Skin of body (tissue), 1 donor: ENCODE measurements at regions not wholly inside any gene's neighbourhood (a gene's known extent, or its start where the extent isn't known, plus 50 kb on each side); places are given as distances from the start of the nearest gene placed in this dataset.

Experiments
- DNase-seq: peaks from one replicate; lab custom pipeline; 2025; lab: John Stamatoyannopoulos, UW

DNA sequence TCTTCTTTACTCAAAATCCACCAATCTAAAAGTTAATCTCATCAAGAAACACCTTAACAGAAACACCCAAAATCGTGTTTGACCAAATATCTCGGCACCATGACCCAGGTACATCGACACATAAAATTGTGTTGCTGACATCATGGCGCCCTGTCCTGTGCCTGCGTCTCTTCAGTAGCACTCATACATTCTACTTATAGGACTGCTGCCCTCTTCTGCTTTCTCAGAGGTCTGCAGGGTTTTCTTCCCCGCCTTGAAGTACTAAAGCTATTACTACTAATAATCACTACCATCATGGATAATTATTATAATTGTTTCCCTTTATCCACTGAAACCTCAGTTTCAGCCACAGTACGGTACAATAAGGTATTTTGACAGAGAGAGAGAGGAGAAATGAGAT, 1403.1 kb upstream of the TENM3 start:
- no peak for DNase-seq

DNA sequence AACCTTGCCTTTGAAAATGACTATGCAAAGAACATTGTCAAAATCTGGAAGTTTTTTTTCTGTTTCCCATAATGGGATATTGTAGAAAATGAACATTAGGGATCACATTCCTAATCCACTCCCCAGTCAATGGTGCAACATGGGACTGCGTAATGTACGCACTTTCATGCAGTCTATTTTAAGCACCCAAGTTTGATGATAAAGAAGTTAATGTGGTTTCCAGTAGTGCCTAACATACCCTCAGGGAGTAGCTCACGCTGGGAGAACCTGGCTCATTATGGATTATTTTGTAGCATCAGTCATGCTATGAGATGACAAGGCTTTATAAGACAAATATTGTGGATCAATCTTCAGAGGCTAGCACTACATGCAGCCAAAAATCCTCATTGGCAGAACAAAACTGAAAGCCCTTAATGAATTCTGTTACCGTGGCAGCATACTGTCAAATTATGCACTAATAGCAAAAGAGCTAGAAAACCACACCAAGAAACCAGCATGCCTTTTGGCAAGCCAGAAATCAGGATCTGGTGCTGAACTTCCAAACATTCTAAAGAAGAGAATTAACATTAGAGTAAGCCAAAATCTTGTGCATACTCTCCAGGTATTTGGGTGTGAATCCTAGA, 1392.8 kb upstream of the TENM3 start:
- no peak for DNase-seq

DNA sequence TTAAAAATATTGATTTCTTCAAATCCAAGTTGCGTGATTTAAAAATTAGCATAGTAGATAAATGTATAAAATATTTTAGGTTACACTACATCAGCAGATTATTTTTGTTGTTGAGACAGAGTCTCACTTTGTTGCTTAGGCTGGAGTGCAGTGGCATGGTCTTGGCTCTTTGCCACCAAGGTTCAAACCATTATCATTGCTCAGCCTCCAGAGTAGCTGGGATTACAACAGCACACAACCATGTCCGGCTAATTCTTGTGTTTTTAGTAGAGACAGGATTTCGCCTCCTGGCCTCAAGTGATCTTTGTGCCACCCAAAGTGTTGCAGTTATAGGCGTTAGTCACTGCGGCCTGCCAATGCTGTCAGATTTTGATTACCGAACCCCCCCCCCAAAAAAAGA, 1390.5 kb upstream of the TENM3 start:
- no peak for DNase-seq

DNA sequence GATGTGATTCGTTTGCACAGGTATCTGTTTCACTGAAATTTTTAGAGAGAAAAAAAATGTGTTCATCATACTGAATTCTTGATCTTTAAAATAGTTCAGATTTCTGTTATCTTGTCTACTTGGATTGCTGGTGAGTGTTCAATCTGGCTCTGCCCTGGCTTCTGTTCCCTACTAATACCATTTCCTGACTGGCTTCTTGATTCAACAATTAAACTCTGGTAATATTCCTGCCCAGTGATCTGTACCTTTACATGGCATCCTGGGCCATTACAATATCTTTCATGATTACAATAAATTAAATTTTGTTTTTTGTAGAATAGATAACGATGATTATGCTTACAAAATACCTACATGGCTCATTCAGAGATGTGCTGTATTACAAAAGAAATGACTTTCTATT, 1388.0 kb upstream of the TENM3 start:
- no peak for DNase-seq

DNA sequence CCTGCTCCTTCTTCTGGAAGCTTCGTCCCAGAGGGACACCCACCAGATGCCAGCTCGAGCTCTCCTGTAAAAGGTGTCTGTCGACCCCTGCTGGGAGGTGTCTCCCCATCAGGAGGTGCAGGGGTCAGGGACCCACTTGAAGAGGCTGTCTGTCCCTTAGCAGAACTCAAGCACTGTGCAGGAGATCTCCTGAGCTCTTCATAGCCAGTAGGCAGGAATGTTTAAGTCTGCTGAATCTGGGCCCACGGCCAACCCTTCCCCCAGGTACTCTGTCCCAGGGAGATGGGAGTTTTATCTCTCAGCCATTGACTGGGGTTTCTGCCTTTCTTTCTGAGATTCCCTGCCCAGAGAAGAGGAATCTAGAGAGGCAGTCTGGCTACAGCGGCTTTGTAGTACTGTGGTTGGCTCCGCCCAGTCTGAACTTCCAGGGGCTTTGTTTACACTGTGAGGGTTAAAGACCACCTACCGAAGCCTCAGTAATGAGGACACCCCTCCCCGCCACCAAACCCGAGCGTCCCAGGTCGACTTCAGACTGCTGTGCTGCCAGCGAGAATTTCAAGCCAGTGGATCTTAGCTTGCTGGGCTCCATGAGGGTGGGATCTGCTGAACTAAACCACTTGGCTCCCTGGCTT, 1383.0 kb upstream of the TENM3 start:
- DNase-seq, result no peak

DNA sequence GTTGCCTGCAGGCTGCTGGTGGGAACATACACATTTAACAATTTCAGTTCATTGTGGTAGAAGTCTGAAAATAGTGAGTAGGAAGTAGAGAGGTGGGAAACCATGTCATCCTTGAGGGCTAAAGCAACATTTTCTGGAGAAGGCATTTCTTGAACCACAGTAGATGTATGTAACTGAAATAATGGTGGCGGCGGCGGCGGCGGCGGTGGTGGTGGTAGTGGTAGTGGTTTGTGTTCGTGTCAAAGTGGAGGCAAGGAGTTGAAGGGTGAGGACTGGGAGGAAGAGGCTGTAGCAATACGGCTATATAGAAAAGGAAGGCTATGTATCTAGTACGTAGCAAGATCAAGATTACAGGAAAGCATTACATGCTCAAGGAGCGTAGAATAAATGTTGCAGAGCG, 1381.6 kb upstream of the TENM3 start:
- no peak for DNase-seq

DNA sequence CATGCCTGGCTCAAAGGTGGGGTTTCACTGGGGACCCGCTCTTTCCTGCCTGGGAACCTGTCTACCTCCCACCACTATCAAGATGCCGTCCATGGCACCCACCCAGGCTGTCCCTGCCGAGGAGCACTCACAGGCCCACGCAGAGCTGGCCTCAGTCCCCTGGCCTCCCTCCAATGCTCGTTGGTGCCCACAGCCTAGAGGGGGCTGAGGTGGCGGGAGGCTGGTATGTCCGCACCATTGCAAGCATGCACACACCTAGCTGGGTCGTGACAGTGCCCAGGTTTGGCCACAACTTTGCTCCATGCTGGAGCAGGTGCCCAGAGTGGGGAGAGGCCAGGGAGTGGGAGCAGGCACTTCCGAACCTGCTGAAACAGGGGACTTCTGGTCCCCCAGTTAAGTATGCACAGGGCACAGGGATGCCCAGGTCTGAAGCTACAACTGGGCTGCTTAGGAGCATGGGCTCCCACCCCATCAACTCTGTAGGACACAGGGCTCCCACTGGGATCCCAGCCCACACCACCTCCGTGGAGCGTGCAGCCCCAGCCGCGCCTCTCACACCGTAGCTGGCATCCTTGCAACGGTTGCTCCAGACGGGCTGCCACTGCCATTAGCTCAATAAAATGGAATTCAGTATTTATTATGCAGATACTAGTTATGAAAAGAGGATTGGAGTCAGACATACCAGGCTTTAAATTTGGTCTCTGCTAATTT, 1376.1 kb upstream of the TENM3 start:
- no peak for DNase-seq

DNA sequence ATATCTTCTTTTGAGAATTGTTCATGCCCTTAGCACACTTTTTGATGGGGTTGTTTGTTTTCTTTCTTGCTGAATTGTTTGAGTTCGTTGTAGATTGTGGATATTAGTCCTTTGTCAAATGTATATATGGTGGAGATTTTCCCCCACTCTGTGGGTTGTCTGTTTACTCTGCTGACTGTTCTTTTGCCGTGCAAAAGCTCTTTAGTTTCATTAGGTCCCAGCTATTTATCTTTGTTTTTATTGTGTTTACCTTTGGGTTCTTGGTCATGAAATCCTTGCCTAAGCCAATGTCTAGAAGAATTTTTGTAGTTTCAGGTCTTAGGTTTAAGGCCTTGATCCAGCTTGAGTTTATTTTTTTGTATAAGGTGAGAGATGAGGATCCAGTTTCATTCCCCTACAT, 1372.6 kb upstream of the TENM3 start:
- no peak for DNase-seq

DNA sequence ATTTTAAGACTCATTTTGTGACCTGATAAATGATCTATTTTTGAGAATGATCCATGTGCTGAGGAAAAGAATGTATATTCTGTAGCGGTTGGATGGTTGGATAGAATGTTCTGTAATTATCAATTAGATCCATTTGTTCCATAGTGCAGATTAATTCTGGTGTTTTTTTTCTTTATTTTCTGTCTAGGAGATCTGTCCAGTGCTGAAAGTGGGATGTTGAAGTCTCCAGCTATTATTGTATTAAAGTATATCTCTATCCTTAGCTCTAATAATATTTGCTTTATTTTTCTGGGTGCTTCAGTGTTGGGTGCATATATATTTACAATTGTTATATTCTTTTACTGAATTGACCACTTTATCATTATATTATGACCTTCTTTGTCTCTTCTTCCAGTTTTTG, 1344.9 kb upstream of the TENM3 start:
- DNase-seq, result no peak

DNA sequence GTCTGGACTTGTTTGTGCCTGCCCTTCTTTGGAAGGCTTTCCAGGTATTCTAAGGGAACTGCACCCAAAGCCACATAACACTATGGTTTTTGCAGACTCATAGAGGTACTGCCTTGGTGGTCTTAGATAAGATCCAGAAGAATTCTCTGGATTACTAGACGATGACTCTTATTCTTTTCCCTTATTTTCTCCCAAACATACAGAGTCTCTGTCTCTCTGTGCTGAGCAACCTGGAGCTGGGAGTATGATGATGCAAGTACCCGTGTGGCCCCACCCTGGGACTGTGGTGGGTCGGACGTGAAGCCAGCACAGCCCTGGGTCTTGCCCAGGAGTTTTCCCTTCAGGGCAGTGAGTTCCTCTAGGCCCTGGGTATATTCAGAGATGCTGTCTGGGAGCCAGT, 1342.4 kb upstream of the TENM3 start:
- no peak for DNase-seq

DNA sequence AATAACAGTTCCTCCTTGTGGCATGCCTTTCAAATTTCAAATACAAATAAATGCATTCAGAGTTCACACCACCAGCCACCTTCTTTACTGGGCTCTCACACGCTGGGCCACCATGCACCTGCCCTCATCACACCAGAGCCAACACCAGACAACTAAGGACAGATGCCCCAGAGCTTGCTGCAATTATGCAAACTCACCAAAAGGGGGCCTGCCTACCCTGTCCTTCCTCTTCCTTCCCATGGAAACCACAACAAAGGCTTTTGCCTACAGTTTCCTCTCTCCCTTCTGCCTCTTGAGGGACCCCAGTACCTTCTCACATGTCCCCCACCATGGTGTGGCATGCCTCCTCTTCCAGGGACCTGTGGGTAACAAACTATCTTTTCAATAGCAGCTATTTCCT, 1333.9 kb upstream of the TENM3 start:
- no peak for DNase-seq

DNA sequence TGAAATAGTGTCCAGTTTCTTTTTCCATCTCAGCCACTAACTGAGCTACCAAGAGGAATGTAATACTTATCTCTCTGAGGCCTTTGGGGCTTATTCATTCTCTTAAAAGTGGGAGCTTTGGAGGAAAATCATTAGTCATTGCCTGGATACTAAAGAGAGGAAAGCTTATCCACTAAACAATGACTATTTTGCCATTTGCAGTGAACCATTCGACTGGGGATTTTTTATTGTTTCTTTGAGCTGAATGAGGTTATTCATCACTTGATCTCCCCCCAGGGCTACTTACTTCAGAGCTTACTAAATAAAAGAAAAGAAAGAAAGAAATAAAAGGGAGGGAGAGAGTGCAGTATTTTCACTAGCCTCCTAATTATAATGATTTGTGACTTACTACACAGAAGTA, 1329.5 kb upstream of the TENM3 start:
- no peak for DNase-seq

DNA sequence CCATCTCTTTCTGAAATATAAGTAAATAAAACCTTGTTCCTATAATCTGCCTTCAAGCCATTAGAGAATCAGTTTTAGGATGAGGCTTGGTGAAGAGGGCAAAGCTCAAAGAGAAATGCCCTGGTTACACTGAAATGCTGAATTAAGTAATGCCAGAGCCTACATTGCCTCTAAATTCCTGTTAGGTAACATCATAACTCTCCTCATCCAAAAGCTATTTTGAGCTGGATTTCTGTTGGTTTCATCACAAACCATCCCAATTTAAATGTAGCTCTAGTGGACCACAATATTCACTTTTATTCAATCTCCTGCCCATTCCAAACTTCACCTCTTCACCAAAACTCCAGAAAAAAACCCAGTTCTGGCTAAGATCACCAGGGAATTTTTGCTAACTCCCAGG, 1319.7 kb upstream of the TENM3 start:
- DNase-seq, result no peak

DNA sequence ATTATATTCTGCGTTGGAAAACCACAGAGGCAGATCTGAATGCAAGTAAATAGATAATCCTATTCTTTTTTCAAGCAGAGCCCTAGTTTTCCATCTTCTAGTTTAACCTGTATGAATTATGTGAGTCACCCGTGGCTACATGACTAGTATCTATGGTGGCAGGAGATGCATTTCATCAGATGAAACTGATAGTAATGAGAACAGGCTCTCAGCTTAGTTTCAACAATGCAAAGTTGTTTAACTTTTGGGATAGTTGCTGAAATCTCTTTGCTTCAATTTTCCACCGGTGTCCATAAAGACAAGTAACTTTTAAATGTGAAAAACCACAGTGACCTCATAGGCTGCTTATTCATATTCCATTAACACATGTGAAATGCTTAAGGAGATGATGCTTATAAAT, 1317.4 kb upstream of the TENM3 start:
- DNase-seq, result no peak

DNA sequence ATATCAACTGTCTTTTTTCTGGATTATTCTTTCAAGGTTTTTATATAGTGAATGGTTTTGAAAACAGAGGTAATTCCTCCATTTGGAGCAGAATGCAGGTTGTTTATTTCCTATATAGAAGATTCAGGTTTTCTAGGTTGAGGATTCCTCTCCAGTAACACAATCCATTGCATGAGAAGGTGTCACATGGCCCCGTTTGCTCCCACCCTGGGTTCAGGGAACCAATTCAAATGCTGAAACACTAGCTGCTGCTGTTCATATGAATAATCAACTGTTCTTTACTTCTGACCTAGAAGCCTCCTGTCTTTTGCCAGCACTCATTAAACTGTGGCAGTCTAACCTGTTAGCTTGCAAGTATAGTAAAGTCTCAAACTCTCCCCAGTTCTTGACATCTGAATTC, 1316.9 kb upstream of the TENM3 start:
- no peak for DNase-seq

DNA sequence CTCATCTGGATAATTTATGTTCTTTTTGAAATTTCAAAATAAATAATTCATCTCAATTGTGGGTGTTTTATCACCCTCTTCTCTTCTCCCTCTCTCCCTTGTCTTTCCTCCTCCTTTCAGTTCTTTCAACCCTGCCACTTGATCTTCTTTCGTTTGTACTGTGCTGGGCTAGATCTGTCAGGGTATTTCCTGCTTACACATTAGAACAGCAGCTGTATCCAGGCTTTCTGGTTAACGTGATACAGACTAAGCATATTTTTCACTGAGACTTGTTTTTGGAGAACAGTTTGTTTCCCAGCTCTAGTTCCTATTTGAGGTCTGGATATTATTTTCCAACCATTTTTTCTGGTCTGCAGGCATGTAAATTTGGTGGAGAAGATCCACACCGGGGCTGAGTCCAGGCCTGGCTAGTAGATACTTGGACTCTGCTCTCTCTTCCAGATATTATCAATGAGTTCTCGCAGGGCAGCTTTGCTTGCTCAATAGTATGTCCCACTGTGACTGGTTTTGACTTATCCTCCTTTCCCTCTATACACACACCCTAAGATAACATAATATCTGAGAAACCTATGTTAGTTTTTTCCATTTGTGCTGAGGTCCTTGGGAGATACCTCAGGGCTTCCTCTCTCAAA, 1310.7 kb upstream of the TENM3 start:
- no peak for DNase-seq

DNA sequence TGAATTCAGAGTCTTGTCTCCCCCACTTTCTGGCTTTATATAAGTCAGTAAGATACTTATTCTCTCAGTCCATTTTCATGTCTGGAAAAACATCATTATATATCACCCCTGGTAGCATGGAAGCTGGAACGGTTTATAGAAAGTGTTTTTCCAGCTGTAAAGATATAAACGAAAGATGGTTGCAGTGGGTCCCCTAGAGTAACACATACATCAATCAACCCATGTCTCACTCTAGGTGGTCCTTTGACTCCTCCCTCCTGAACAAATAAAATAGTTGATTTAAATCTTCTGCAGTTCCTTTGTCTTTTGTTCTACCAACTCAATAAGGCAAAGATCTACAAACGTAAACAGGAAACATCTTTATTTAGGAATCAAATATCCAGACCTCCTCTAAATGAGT, 1306.1 kb upstream of the TENM3 start:
- no peak for DNase-seq

DNA sequence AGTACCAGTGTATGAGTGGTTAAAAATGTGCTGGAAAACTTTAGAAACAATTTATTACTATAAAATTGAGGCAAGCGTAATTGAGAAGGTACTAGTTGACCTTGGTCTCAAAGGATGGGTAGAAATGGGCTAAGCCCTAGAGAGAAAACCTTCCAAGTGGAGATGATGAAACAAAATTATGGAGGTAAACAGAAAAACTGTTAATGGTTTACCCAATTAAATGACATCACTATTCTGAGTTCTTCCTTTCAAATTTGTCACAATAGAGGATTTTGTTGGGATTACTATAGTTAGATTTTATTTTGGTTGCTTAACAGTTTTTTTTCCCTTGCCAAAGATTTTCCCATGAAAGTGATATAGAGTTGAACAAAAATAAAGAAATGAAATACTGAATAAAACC, 1302.5 kb upstream of the TENM3 start:
- no peak for DNase-seq

DNA sequence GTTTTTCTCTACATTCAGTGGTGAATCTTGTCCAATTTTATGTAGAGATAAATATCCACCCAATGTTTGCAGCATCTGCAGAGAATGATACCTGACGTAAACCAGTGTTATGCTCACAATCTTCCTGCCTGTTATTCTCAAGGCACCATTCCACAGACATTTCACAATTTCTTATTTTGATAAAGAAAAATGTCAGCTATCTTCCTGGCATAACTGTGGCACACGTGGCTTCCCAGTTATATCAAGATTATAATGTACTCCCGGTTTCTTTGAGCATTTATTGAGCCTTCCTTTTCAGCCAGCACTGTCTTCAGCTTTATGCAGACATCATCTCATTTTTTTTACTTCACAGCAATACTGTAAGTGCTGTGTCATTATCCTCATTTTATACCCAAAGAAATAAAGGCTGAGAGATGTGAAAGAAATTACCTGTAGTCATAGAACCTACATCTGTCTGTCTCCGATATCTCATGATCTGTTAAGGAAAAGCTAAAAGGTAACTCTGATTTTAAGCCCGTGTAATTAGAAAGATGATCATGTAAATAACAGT, 1300.8 kb upstream of the TENM3 start:
- DNase-seq, result no peak

DNA sequence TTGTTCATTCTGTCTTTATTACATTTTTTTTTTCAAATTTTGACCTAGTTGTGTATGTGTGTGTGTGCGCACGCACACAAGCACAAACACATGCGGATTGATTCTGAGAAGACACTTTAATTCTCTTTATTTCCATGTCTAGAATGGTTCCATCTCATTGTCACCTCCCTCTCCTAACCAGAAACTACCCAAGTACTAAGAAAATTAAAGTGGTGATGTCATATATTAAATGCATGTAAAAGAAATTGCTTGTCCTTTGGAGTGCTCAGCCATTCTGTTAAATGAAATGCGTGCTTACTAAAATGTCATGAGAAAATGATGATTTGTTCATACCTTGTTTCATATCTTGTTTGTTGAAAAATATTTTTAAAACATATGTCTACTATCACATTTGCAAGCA, 1297.0 kb upstream of the TENM3 start:
- no peak for DNase-seq

DNA sequence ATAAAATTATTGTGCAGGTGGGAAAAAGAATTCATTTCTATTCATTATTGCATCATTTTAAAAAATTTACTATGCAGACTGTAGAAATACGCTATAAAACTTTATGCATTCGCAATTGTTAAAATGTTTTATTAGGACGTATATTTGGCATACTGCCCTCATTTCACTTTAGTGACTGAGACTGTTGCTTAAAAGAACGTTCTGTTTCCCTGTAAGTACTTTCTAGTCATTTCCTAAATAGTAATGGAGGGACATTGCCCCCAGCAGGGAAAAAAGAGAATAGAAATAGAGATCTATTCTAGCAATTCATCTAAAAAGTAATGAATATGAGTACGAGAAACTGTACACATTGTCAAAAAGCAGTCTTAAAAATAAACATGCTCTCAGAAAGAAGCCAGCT, 1295.8 kb upstream of the TENM3 start:
- DNase-seq, result no peak

DNA sequence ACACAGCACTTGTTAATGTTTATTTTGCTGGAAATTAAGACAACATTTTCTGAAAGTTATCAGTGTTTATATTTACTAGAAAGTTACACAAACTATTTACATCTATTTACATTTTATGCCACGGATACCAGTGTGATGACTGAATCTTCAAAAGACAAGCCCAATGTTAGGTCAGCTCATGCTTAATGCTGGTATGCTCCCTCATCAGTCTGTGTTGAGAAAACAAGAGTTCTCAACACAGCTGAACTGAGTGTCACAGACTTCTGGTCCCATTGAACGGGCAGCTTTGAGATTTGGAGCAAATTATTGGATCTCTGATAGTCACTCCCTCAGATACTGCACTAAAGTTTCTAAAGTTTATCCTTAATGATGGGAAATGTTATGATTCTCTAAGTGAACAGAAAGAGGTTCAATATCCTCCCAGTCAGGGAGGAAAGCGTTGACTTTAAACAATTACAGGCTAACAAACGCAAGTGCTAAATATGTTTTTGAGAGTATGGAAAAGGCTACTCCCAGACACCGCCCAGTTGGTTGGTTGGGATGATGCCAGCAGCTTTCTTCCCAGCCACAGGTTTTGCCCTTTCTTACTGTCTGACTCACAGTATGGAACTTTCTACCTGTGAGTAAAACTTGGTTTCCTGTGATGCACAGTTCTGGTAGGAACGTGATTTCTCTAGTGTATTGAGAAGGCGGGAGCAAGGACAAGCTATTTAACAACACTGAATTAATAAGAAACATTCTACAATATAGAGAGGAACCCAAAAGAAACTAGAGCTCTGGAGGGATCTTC, 1293.6 kb upstream of the TENM3 start:
- DNase-seq, result no peak
